Progenitor cell of endocrine pancreas (in vitro differentiated cells): ENCODE measurements at regions not wholly inside any gene's neighbourhood (a gene's known extent, or its start where the extent isn't known, plus 50 kb on each side); places are given as distances from the start of the nearest gene placed in this dataset.

Experiments
- DNase-seq: peaks from one replicate; pipeline ENCODE4 v3.0.0; 2021; ENCODE audit warnings: low spot score; ENCODE audit not compliant: unreplicated experiment
- H3K27ac Mint-ChIP-seq: 2 replicates; pipeline ENCODE4 v1.8.0; 2021; ENCODE audit warnings: mild to moderate bottlenecking, moderate library complexity, mixed read lengths
- H3K27me3 Mint-ChIP-seq: 2 replicates; pipeline ENCODE4 v1.8.0; 2021; ENCODE audit warnings: mixed read lengths
- H3K36me3 Mint-ChIP-seq: 2 replicates; pipeline ENCODE4 v1.8.0; 2022; ENCODE audit warnings: mixed read lengths; ENCODE audit not compliant: insufficient read depth
- H3K4me1 Mint-ChIP-seq: 2 replicates; pipeline ENCODE4 v1.8.0; 2021; ENCODE audit warnings: low read depth, mixed read lengths
- H3K4me3 Mint-ChIP-seq: 2 replicates; pipeline ENCODE4 v1.8.0; 2021; ENCODE audit warnings: low read depth, mild to moderate bottlenecking, moderate library complexity, mixed read lengths
- H3K9me3 Mint-ChIP-seq: 2 replicates; pipeline ENCODE4 v1.8.0; 2021; ENCODE audit warnings: low read depth, mixed read lengths
- CTCF ChIP-seq: fragments of 200-600 bp; sonication (generic); IDR thresholded peaks from one replicate; pipeline ENCODE4 v1.5.0; 2021; ENCODE audit warnings: antibody characterized with exemption, mild to moderate bottlenecking; ENCODE audit not compliant: unreplicated experiment

DNA sequence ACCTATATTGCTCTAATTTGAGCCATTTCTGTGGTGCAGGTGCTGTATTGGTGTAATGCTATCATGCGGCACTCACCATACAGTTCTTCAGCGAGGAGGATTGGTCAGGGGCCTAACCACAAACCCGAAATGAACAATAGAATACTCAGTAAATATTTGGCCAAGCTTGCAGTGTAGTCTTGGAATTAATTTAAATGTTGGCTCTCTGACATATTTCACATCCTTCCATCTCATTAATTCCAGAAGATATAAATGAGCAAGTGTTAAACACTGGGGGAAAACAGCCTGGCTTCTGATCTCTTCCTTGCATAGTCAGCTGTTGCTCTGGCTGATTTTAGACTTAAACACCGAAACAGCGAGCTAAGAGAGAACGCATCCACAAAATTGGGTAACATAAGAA lies 663.1 kb upstream of the GHITM start:
- no peak for TF ChIP-seq CTCF
- peaks cover 17% of the 10 kb centered on the region for H3K9me3 Mint-ChIP-seq
- H3K27me3 Mint-ChIP-seq = no peaks in the 10 kb centered on the region

GRCh38 chr10:83489161-83489560 lies 650.1 kb upstream of the GHITM start:
- TF ChIP-seq CTCF = no peak
- no peaks in the 10 kb centered on the region for H3K27me3 Mint-ChIP-seq
- peaks cover 3% of the 10 kb centered on the region for H3K9me3 Mint-ChIP-seq
- H3K4me3 Mint-ChIP-seq = no peak overlapping the region
- no peaks in the 10 kb centered on the region for H3K36me3 Mint-ChIP-seq
- H3K27ac Mint-ChIP-seq = no peak overlapping the region
- no peak for DNase-seq
- peaks cover 6% of the 10 kb centered on the region for H3K4me1 Mint-ChIP-seq

More for the DNA sequence above, 663.1 kb upstream of the GHITM start:
- no peak for DNase-seq
- Mint-ChIP-seq H3K27ac (no peak overlapping the region), H3K4me1 (no peaks in the 10 kb centered on the region), H3K36me3 (no peaks in the 10 kb centered on the region), H3K4me3 (no peak overlapping the region)

GRCh38 chr10:83492004-83492403 lies 647.3 kb upstream of the GHITM start:
- H3K4me3 Mint-ChIP-seq = no peak overlapping the region
- TF ChIP-seq CTCF = no peak
- H3K36me3 Mint-ChIP-seq = no peaks in the 10 kb centered on the region
- H3K27ac Mint-ChIP-seq = no peak overlapping the region
- H3K4me1 Mint-ChIP-seq = peaks cover 6% of the 10 kb centered on the region
- no peaks in the 10 kb centered on the region for H3K27me3 Mint-ChIP-seq
- no peak for DNase-seq
- H3K9me3 Mint-ChIP-seq = peaks cover 6% of the 10 kb centered on the region

GRCh38 chr10:83512681-83513080 lies 626.6 kb upstream of the GHITM start:
- TF ChIP-seq CTCF = no peak
- peaks cover 2% of the 10 kb centered on the region for H3K4me1 Mint-ChIP-seq
- no peaks in the 10 kb centered on the region for H3K36me3 Mint-ChIP-seq
- H3K27ac Mint-ChIP-seq = no peak overlapping the region
- H3K4me3 Mint-ChIP-seq = no peak overlapping the region
- no peak for DNase-seq
- peaks cover 4% of the 10 kb centered on the region for H3K9me3 Mint-ChIP-seq
- H3K27me3 Mint-ChIP-seq = no peaks in the 10 kb centered on the region

- peaks cover 2% of the 10 kb centered on the region for H3K4me1 Mint-ChIP-seq
- H3K9me3 Mint-ChIP-seq = peaks cover 4% of the 10 kb centered on the region
- H3K4me3 Mint-ChIP-seq = no peak overlapping the region
- no peaks in the 10 kb centered on the region for H3K36me3 Mint-ChIP-seq
- no peak for TF ChIP-seq CTCF
- no peak for DNase-seq
- no peaks in the 10 kb centered on the region for H3K27me3 Mint-ChIP-seq
- H3K27ac Mint-ChIP-seq = no peak overlapping the region
Measured at GRCh38 chr10:83515001-83515400, 624.3 kb upstream of the GHITM start.
